K562 (cell line): ENCODE measurements at regions not wholly inside any gene's neighbourhood (a gene's known extent, or its start where the extent isn't known, plus 50 kb on each side); places are given as distances from the start of the nearest gene placed in this dataset.

ENCODE experiments used
- ATAC-seq: fragments of 200-7000 bp; cut with Tn5 transposase; 3 replicates; pipeline ENCODE4 v1.9.1; 2020; ENCODE audit warnings: moderate library complexity
- BruUV-seq: library from RNA; stranded (reverse); fragments of 400-500 nt; replicated peaks from 2 replicates; lab custom pipeline; 2021; lab: Mats Ljungman, UMichigan
- CTCF ChIA-PET: fragments of 300-600 bp; formaldehyde crosslinking; extraction: SDS; loops from one replicate; lab custom pipeline; 2021; ENCODE audit warnings: low intra/inter-chr PET ratio; lab: Yijun Ruan, JAX
- POLR2A ChIA-PET: fragments of 300-600, 350-650 bp; sonication (Branson Sonifier 250); formaldehyde crosslinking; extraction: SDS; loops from one replicate; lab custom pipeline; 2021; ENCODE audit warnings: antibody characterized with exemption, inconsistent platforms; lab: Yijun Ruan, JAX
- DNase-seq, 4 experiments: peaks; one replicate each; pipeline versions ENCODE4 v3.0.0 to v3.0.0-alpha.2; 2011 to 2018; ENCODE audit warnings: low spot score in 3 of 4, mixed read lengths in 3 of 4; ENCODE audit errors: extremely low read depth in 1 of 4
- FAIRE-seq: peaks from 2 replicates; lab custom pipeline; 2011; peaks lifted over from hg19 to GRCh38; lab: Jason Lieb, UNC
- H2AFZ ChIP-seq: 2 replicates; pipeline ENCODE4 v1.6.0; 2011; ENCODE audit warnings: low read depth, low read length, control low read depth, inconsistent platforms
- H3K27ac ChIP-seq: fragments of 200-600 bp; 3 replicates; pipeline ENCODE4 v1.8.0; 2011; ENCODE audit warnings: low read depth, mild to moderate bottlenecking, control low read depth, inconsistent platforms, low read length, moderate library complexity, mixed read lengths; ENCODE audit errors: extremely low read depth
- H3K27me3 ChIP-seq, 2 experiments: fragments of 300-600 bp in 1 of 2; 2 replicates in 1 of 2; 3 replicates in 1 of 2; pipeline versions ENCODE4 v1.6.0 to v1.8.0; 2011; ENCODE audit warnings: inconsistent platforms in 2 of 2, low read length in 2 of 2, mild to moderate bottlenecking in 1 of 2, mixed read lengths in 1 of 2, moderate library complexity in 1 of 2; ENCODE audit not compliant: control insufficient read depth in 2 of 2, insufficient read depth in 2 of 2
- H3K36me3 ChIP-seq: fragments of 300-600 bp; 3 replicates; pipeline ENCODE4 v1.8.0; 2011; ENCODE audit warnings: mild to moderate bottlenecking, low read length, inconsistent platforms; ENCODE audit not compliant: control insufficient read depth, insufficient read depth
- H3K4me1 ChIP-seq, 2 experiments: fragments of 200-600 bp in 1 of 2; replicated peaks in 1 of 2; 2 replicates in 1 of 2; 3 replicates in 1 of 2; pipeline versions ENCODE4 v1.5.1 to v1.8.0; 2011; ENCODE audit warnings: inconsistent platforms in 2 of 2, low read length in 2 of 2, mild to moderate bottlenecking in 1 of 2, mixed read lengths in 1 of 2, moderate library complexity in 1 of 2; ENCODE audit not compliant: control insufficient read depth in 2 of 2, insufficient read depth in 2 of 2
- H3K4me2 ChIP-seq: 2 replicates; pipeline ENCODE4 v1.6.1; 2011; ENCODE audit warnings: low read length, control low read depth, inconsistent platforms, mixed read lengths; ENCODE audit not compliant: insufficient read depth
- H3K4me3 ChIP-seq: fragments of 200-600 bp; sonication (generic), shearing (Covaris generic); 2 replicates; pipeline ENCODE4 v1.5.1; 2016; ENCODE audit warnings: control low read depth, inconsistent platforms
- H3K79me2 ChIP-seq: fragments of 200-600 bp; 3 replicates; pipeline ENCODE4 v1.8.0; 2011; ENCODE audit warnings: low read length, inconsistent platforms; ENCODE audit not compliant: control insufficient read depth, insufficient read depth
- H3K9ac ChIP-seq, 2 experiments: 2 replicates each; pipeline versions ENCODE4 v1.6.0 to v1.6.1; 2011; ENCODE audit warnings: low read depth in 2 of 2, low read length in 2 of 2, control low read depth in 1 of 2, inconsistent platforms in 1 of 2, mild to moderate bottlenecking in 1 of 2, mixed read lengths in 1 of 2; ENCODE audit not compliant: insufficient read depth in 1 of 2
- H3K9me1 ChIP-seq: one replicate; pipeline ENCODE4 v1.6.0; 2011; ENCODE audit warnings: inconsistent platforms, mild to moderate bottlenecking, low read length, moderate library complexity; ENCODE audit not compliant: control insufficient read depth, insufficient read depth
- H3K9me3 ChIP-seq: replicated peaks from 2 replicates; pipeline ENCODE4 v1.5.1; 2011; ENCODE audit warnings: low read depth, low read length, inconsistent platforms; ENCODE audit not compliant: control insufficient read depth, insufficient read depth
- H4K20me1 ChIP-seq: replicated peaks from 2 replicates; pipeline ENCODE4 v1.6.1; 2011; ENCODE audit warnings: low read length, inconsistent platforms, mixed read lengths; ENCODE audit not compliant: control insufficient read depth, insufficient read depth
- BMI1 ChIP-seq: fragments of 150-350 bp; IDR thresholded peaks from 2 replicates; pipeline ENCODE4 v1.6.1; 2014; ENCODE audit warnings: low read length
- CREM ChIP-seq: IDR thresholded peaks from 2 replicates; pipeline ENCODE4 v1.6.1; 2014; ENCODE audit warnings: antibody characterized with exemption, low read depth
- ESRRA ChIP-seq: fragments of 450-650 bp; IDR thresholded peaks from 2 replicates; pipeline ENCODE4 v1.6.1; 2014; ENCODE audit warnings: low read depth, mild to moderate bottlenecking, moderate library complexity, borderline replicate concordance
- GTF2F1 ChIP-seq: IDR thresholded peaks from 2 replicates; pipeline ENCODE4 v1.6.1; 2011; ENCODE audit warnings: low read depth, low read length, improper control_type of control experiment
- HNRNPUL1 ChIP-seq: fragments of 200-400 bp; formaldehyde crosslinking; IDR thresholded peaks from 2 replicates; pipeline ENCODE4 v1.6.1; 2017; ENCODE audit warnings: low read length
- STAT6 ChIP-seq: sonication (generic); formaldehyde crosslinking; IDR thresholded peaks from 2 replicates; pipeline ENCODE4 v1.8.1; 2023; ENCODE audit warnings: mild to moderate bottlenecking, missing genetic modification reagents
- WHSC1 ChIP-seq: IDR thresholded peaks from one replicate; pipeline ENCODE4 v1.6.1; 2012; ENCODE audit warnings: low read length, control low read depth, inconsistent platforms
- ZNF175 ChIP-seq: fragments of 200-800 bp; sonication (Bioruptor generic); IDR thresholded peaks from 2 replicates; pipeline ENCODE4 v1.6.1; 2016; ENCODE audit warnings: low read depth, mild to moderate bottlenecking, missing genetic modification characterization, missing compliant biosample characterization
- in situ Hi-C: fragments of 300-500 bp; cut with MboI; formaldehyde crosslinking; loops from 4 replicates; pipeline ENCODE4 v1.15.0; 2018; ENCODE audit warnings: inconsistent platforms, mixed read lengths
- intact Hi-C: fragments of 100-400 bp; cut with micrococcal nuclease; formaldehyde crosslinking; loops from 2 replicates; pipeline ENCODE4 v1.14.2; 2022

DNA sequence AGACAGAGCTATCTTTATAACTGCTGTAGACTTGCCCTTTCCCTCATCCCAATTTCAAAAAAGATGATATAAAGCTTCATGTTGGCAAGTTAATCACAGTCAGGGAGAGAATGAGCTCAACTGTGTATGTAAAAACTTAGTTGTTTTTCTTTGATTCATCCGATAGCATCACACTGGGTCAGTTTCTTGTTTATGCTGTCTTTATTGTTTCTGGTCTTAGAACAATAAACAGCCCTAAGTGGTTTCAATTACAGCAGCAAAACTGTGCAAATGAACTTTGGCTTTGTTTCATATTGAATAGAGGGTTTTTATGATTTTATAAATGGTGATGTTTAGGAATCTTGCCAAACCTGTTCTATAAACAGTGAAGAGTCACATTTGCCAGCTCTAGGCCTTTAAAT is 423.8 kb upstream of the CXADR start (continued):
- TF ChIP-seq STAT6 (no peak), ZNF175 (CRISPR knock-in tag) (no peak), CREM (no peak), BMI1 (no peak)

DNA sequence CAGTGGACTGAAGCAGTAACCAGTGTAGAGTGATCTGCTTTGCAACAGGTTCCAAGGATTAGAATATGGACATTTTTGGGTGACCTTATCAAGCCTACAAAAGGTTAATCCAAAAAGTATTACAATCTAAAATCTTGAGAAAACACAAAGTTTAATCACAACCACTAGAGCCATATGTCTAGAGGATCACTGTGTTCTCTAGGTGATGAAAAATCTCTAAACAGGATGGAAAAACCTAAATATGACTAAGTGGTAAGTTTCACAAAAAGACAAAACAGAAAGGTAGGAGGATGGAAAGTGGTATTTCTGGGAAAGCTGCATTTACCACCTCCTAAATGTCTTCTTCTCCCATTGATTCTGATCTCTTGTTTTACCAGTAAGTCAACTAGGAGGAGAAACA is 411.1 kb upstream of the CXADR start:
- TF ChIP-seq WHSC1 (no peak), GTF2F1 (no peak), ESRRA (no peak), HNRNPUL1 (no peak)
- H3K27ac ChIP-seq, result no peak overlapping the region
- ChIA-PET CTCF (no interaction called here), POLR2A (no interaction called here)
- ATAC-seq (no peak), FAIRE-seq (no peak), DNase-seq (no peak)
- intact Hi-C loops (no loop called here), in situ Hi-C loops (no loop called here)
- H3K79me2 ChIP-seq, result no peaks in the 10 kb centered on the region
- BruUV-seq, result no TSS peak
- no peak overlapping the region for H2AFZ ChIP-seq
- H3K9me1 ChIP-seq, result no peaks in the 10 kb centered on the region
- H3K9ac ChIP-seq, result no peak overlapping the region
- H3K4me2 ChIP-seq, result no peak overlapping the region
- no peak overlapping the region for H3K4me3 ChIP-seq
- no peaks in the 10 kb centered on the region for H3K4me1 ChIP-seq
- no peaks in the 10 kb centered on the region for H3K27me3 ChIP-seq
- no peaks in the 10 kb centered on the region for H4K20me1 ChIP-seq
- no peaks in the 10 kb centered on the region for H3K36me3 ChIP-seq
- H3K9me3 ChIP-seq, result no peaks in the 10 kb centered on the region
